Stimulated activated CD4-positive, alpha-beta T cell treated with anti-CD3 and anti-CD28 coated beads, Interleukin-15, amount 100 ng/mL, for 48 hours (primary cell): ENCODE measurements at regions not wholly inside any gene's neighbourhood (a gene's known extent, or its start where the extent isn't known, plus 50 kb on each side); places are given as distances from the start of the nearest gene placed in this dataset.

Experiments
- DNase-seq, 2 donors: peaks; one replicate each; pipeline ENCODE4 v3.0.0-alpha.2; 2020; ENCODE audit warnings: low read depth in 2 of 2

GRCh38 chr5:143561219-143561618, 157.7 kb upstream of the NR3C1 start:
- no peak for DNase-seq

- no peak for DNase-seq
Measured at GRCh38 chr5:143560378-143560777, 156.9 kb upstream of the NR3C1 start.

- DNase-seq, result no peak
Measured at GRCh38 chr5:143559586-143560109, 156.2 kb upstream of the NR3C1 start.

- no peak for DNase-seq
Measured at GRCh38 chr5:143558048-143558447, 154.6 kb upstream of the NR3C1 start.

- no peak for DNase-seq
Measured at GRCh38 chr5:143557061-143557818, 153.8 kb upstream of the NR3C1 start.

- no peak for DNase-seq
Measured at GRCh38 chr5:143554918-143555477, 151.5 kb upstream of the NR3C1 start.

GRCh38 chr5:143554187-143554717, 150.8 kb upstream of the NR3C1 start:
- no peak for DNase-seq

- DNase-seq, result no peak
Measured at GRCh38 chr5:143552680-143553079, 149.2 kb upstream of the NR3C1 start.

GRCh38 chr5:143551820-143552251, 148.3 kb upstream of the NR3C1 start:
- DNase-seq, result no peak

- no peak for DNase-seq
Measured at GRCh38 chr5:143550986-143551630, 147.6 kb upstream of the NR3C1 start.

GRCh38 chr5:143547342-143547741, 143.9 kb upstream of the NR3C1 start:
- DNase-seq, result no peak

GRCh38 chr5:143546394-143546793, 142.9 kb upstream of the NR3C1 start:
- no peak for DNase-seq

GRCh38 chr5:143544606-143545005, 141.1 kb upstream of the NR3C1 start:
- no peak for DNase-seq

GRCh38 chr5:143543358-143544255, 140.1 kb upstream of the NR3C1 start:
- DNase-seq, result no peak

GRCh38 chr5:143542798-143543144, 139.3 kb upstream of the NR3C1 start:
- no peak for DNase-seq

- no peak for DNase-seq
Measured at GRCh38 chr5:143541943-143542797, 138.7 kb upstream of the NR3C1 start.

- DNase-seq, result no peak
Measured at GRCh38 chr5:143539742-143540141, 136.3 kb upstream of the NR3C1 start.

GRCh38 chr5:143537056-143537455, 133.6 kb upstream of the NR3C1 start:
- no peak for DNase-seq

GRCh38 chr5:143536364-143536763, 132.9 kb upstream of the NR3C1 start:
- DNase-seq, result no peak

- DNase-seq, result no peak
Measured at GRCh38 chr5:143534761-143535154, 131.3 kb upstream of the NR3C1 start.
